MM.1S (cell line): ENCODE measurements at regions not wholly inside any gene's neighbourhood (a gene's known extent, or its start where the extent isn't known, plus 50 kb on each side); places are given as distances from the start of the nearest gene placed in this dataset.

Experiments
- CTCF ChIP-seq: fragments of 300-600 bp; sonication (generic); IDR thresholded peaks from 2 replicates; pipeline ENCODE4 v1.5.1; 2016; ENCODE audit warnings: antibody characterized with exemption, low read length, mixed read lengths
- EZH2 ChIP-seq: fragments of 300-600 bp; sonication (generic); optimal IDR thresholded peaks from 2 replicates; pipeline ENCODE3; 2017; ENCODE audit warnings: low read depth, mild to moderate bottlenecking, antibody characterized with exemption, low read length, mixed read lengths

GRCh38 chr5:174210596-174211276 is 165.2 kb downstream of the NSG2 start:
- no peak for TF ChIP-seq CTCF
- no peak for TF ChIP-seq EZH2
